Mammary epithelial cell (primary cell): ENCODE measurements at regions not wholly inside any gene's neighbourhood (a gene's known extent, or its start where the extent isn't known, plus 50 kb on each side); places are given as distances from the start of the nearest gene placed in this dataset.

ENCODE experiments used
- EZH2 ChIP-seq: IDR thresholded peaks from 2 replicates; pipeline ENCODE4 v1.6.1; 2012; ENCODE audit warnings: low read length, inconsistent platforms, borderline replicate concordance
- TF ChIP-seq, protein P1 (sequence below), 2 donors: IDR thresholded peaks in 1 of 2; conservative IDR thresholded peaks in 1 of 2; 2 replicates each; pipeline ENCODE4 v1.5.1; 2011 to 2012; ENCODE audit warnings: inconsistent platforms in 2 of 2, low read length in 2 of 2, mild to moderate bottlenecking in 2 of 2, control low read depth in 1 of 2, low read depth in 1 of 2; ENCODE audit not compliant: insufficient read depth in 1 of 2; ENCODE audit errors: extremely low read depth in 1 of 2

DNA sequence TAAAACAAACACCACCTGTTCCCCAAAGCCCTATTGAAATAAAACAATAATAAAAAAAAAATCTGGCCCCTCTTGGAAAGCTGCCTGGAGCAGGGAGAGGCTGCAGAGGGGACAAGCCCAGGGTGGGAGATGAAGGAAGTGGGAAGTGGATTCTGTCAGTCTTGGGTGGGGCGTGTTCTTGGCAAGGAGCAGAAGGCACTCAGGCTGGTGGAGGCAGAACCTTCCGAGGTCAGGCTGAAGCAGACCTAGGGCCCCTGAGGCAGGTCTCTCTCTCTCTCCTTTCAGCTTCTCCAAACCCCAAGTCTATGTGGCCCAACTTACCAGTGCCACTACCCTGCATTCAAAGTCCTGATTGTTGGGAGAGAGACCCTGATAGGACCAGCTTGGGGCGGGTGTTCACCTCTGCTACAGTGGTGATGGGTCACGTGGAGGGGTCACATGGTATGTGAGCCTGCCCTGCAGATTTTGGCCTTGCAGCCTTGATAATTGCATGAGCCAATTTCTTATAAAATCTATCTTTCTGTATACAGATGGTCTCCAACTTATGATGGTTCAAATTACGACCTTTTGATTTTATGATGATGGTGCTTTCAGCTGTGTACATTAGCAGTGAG is 145.4 kb upstream of the C1orf174 start:
- TF ChIP-seq, protein P1, sequence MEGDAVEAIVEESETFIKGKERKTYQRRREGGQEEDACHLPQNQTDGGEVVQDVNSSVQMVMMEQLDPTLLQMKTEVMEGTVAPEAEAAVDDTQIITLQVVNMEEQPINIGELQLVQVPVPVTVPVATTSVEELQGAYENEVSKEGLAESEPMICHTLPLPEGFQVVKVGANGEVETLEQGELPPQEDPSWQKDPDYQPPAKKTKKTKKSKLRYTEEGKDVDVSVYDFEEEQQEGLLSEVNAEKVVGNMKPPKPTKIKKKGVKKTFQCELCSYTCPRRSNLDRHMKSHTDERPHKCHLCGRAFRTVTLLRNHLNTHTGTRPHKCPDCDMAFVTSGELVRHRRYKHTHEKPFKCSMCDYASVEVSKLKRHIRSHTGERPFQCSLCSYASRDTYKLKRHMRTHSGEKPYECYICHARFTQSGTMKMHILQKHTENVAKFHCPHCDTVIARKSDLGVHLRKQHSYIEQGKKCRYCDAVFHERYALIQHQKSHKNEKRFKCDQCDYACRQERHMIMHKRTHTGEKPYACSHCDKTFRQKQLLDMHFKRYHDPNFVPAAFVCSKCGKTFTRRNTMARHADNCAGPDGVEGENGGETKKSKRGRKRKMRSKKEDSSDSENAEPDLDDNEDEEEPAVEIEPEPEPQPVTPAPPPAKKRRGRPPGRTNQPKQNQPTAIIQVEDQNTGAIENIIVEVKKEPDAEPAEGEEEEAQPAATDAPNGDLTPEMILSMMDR (conservative IDR thresholded peaks at IDR 0.05 in 1 of 2, IDR thresholded peaks at IDR 0.05 in 1 of 2; ENCODE audit: extremely low read depth in 1 of 2, insufficient read depth in 1 of 2, low read depth in 1 of 2, low read length in 2 of 2): no peak
- TF ChIP-seq EZH2: no peak
